HEK293 (cell line): ENCODE measurements at regions not wholly inside any gene's neighbourhood (a gene's known extent, or its start where the extent isn't known, plus 50 kb on each side); places are given as distances from the start of the nearest gene placed in this dataset.

Experiments
- CTCF ChIA-PET: fragments of 350-600 bp; formaldehyde crosslinking; extraction: SDS; loops from one replicate; lab custom pipeline; 2021; ENCODE audit warnings: antibody characterized with exemption; lab: Yijun Ruan, JAX
- POLR2A ChIA-PET: fragments of 300-600 bp; formaldehyde crosslinking; extraction: SDS; loops from one replicate; lab custom pipeline; 2020; ENCODE audit warnings: antibody characterized with exemption, inconsistent platforms; lab: Yijun Ruan, JAX
- H3K27ac ChIP-seq: fragments of 200-500 bp; sonication (Bioruptor generic); 2 replicates; pipeline ENCODE4 v1.5.1; 2014; ENCODE audit warnings: low read depth, low read length, control low read depth, inconsistent platforms; ENCODE audit errors: extremely low read depth
- H3K36me3 ChIP-seq, 2 experiments: fragments of 200-500 bp in 1 of 2; sonication (Bioruptor generic) in 1 of 2; 1 replicate in 1 of 2; 2 replicates in 1 of 2; pipeline ENCODE4 v1.5.1; 2014 to 2017; ENCODE audit warnings: inconsistent platforms in 2 of 2, low read length in 2 of 2; ENCODE audit not compliant: control insufficient read depth in 2 of 2, insufficient read depth in 1 of 2
- H3K4me1 ChIP-seq: fragments of 200-500 bp; sonication (Bioruptor generic); 2 replicates; pipeline ENCODE4 v1.5.1; 2014; ENCODE audit warnings: mild to moderate bottlenecking, low read length, inconsistent platforms; ENCODE audit not compliant: control insufficient read depth, insufficient read depth
- H3K4me3 ChIP-seq: 2 replicates; pipeline ENCODE4 v1.5.1; 2011; ENCODE audit warnings: low read depth, mild to moderate bottlenecking, control low read depth, low read length, moderate library complexity
- H3K9me3 ChIP-seq: fragments of 200-500 bp; sonication (Bioruptor generic); 2 replicates; pipeline ENCODE4 v1.5.1; 2014; ENCODE audit warnings: low read depth, low read length, inconsistent platforms; ENCODE audit not compliant: control insufficient read depth, insufficient read depth
- GLIS2 ChIP-seq: fragments of 450-650 bp; formaldehyde crosslinking; IDR thresholded peaks from 2 replicates; pipeline ENCODE4 v1.5.1; 2016; ENCODE audit warnings: missing biosample characterization, missing genetic modification characterization
- HIC1 ChIP-seq: fragments of 450-650 bp; formaldehyde crosslinking; IDR thresholded peaks from 2 replicates; pipeline ENCODE4 v1.5.1; 2016; ENCODE audit warnings: missing biosample characterization, missing genetic modification characterization
- HOXA7 ChIP-seq: sonication (generic); formaldehyde crosslinking; IDR thresholded peaks from 2 replicates; pipeline ENCODE4 v1.8.1; 2022; ENCODE audit warnings: missing genetic modification reagents, borderline replicate concordance
- KLF1 ChIP-seq: fragments of 450-650 bp; formaldehyde crosslinking; IDR thresholded peaks from 2 replicates; pipeline ENCODE4 v1.5.1; 2016; ENCODE audit warnings: missing biosample characterization, missing genetic modification characterization
- MZF1 ChIP-seq: fragments of 450-650 bp; formaldehyde crosslinking; IDR thresholded peaks from 2 replicates; pipeline ENCODE4 v1.5.1; 2017; ENCODE audit warnings: missing biosample characterization, missing genetic modification characterization, borderline replicate concordance
- SCRT1 ChIP-seq: fragments of 450-650 bp; formaldehyde crosslinking; IDR thresholded peaks from 2 replicates; pipeline ENCODE4 v1.5.1; 2016; ENCODE audit warnings: missing biosample characterization, missing genetic modification characterization, borderline replicate concordance
- ZBTB8A ChIP-seq: fragments of 450-650 bp; formaldehyde crosslinking; IDR thresholded peaks from 2 replicates; pipeline ENCODE4 v1.5.1; 2016; ENCODE audit warnings: missing biosample characterization, missing genetic modification characterization
- ZIC2 ChIP-seq: fragments of 450-650 bp; formaldehyde crosslinking; IDR thresholded peaks from 2 replicates; pipeline ENCODE4 v1.5.1; 2016; ENCODE audit warnings: missing biosample characterization, missing genetic modification characterization
- ZNF132 ChIP-seq: fragments of 450-650 bp; formaldehyde crosslinking; IDR thresholded peaks from 2 replicates; pipeline ENCODE4 v1.5.1; 2017; ENCODE audit warnings: missing biosample characterization, missing genetic modification characterization, borderline replicate concordance
- ZNF16 ChIP-seq: fragments of 450-650 bp; formaldehyde crosslinking; IDR thresholded peaks from 2 replicates; pipeline ENCODE4 v1.5.1; 2016; ENCODE audit warnings: low read depth, missing biosample characterization, missing genetic modification characterization
- ZNF223 ChIP-seq: fragments of 450-650 bp; formaldehyde crosslinking; IDR thresholded peaks from 2 replicates; pipeline ENCODE4 v1.5.1; 2016; ENCODE audit warnings: missing biosample characterization, missing genetic modification characterization
- ZNF341 ChIP-seq: fragments of 450-650 bp; formaldehyde crosslinking; IDR thresholded peaks from 2 replicates; pipeline ENCODE4; 2016; ENCODE audit warnings: low read depth, missing biosample characterization, missing genetic modification characterization
- ZNF350 ChIP-seq: fragments of 450-650 bp; formaldehyde crosslinking; IDR thresholded peaks from 2 replicates; pipeline ENCODE4 v1.5.0; 2017; ENCODE audit warnings: missing biosample characterization, mild to moderate bottlenecking, missing genetic modification characterization
- ZNF362 ChIP-seq: fragments of 450-650 bp; formaldehyde crosslinking; IDR thresholded peaks from 2 replicates; pipeline ENCODE4 v1.5.1; 2016; ENCODE audit warnings: missing biosample characterization, missing genetic modification characterization
- ZNF513 ChIP-seq: fragments of 450-650 bp; IDR thresholded peaks from 2 replicates; pipeline ENCODE4 v1.5.1; 2018; ENCODE audit warnings: missing biosample characterization, missing genetic modification characterization
- ZNF677 ChIP-seq: fragments of 450-650 bp; IDR thresholded peaks from 2 replicates; pipeline ENCODE4 v1.5.0; 2018; ENCODE audit warnings: missing biosample characterization, mild to moderate bottlenecking, missing genetic modification characterization, moderate library complexity
- ZNF707 ChIP-seq: fragments of 450-650 bp; formaldehyde crosslinking; IDR thresholded peaks from 2 replicates; pipeline ENCODE4 v1.5.1; 2016; ENCODE audit warnings: missing biosample characterization, missing genetic modification characterization
- ZNF776 ChIP-seq: fragments of 450-650 bp; formaldehyde crosslinking; IDR thresholded peaks from 2 replicates; pipeline ENCODE4 v1.5.0; 2017; ENCODE audit warnings: missing biosample characterization, missing genetic modification characterization, borderline replicate concordance

GRCh38 chr11:69930081-69931059 lies 111.2 kb upstream of the FGF3 start:
- TF ChIP-seq ZNF362 (tag by site-specific recombination), result no peak
- no peak for TF ChIP-seq ZIC2
- TF ChIP-seq ZNF350, result no peak
- TF ChIP-seq ZBTB8A (tag by site-specific recombination), result no peak
- TF ChIP-seq MZF1 (tag by site-specific recombination), result no peak
- TF ChIP-seq ZNF132 (tag by site-specific recombination), result no peak
- TF ChIP-seq HIC1 (tag by site-specific recombination), result no peak
- TF ChIP-seq ZNF513 (tag by site-specific recombination), result no peak
- no peak for TF ChIP-seq GLIS2
- TF ChIP-seq SCRT1, result no peak
- no peak for TF ChIP-seq ZNF341
- no peak for TF ChIP-seq ZNF16 (tag by site-specific recombination)
- no peak for TF ChIP-seq HOXA7 (CRISPR knock-in tag)
- TF ChIP-seq ZNF776 (tag by site-specific recombination), result no peak
- TF ChIP-seq ZNF223 (tag by site-specific recombination), result no peak
- TF ChIP-seq ZNF677 (tag by site-specific recombination), result no peak
- no peaks in the 10 kb centered on the region for H3K36me3 ChIP-seq
- no peak overlapping the region for H3K4me3 ChIP-seq
- no peaks in the 10 kb centered on the region; the same call in 1 of the 2 replicates for H3K4me1 ChIP-seq
- CTCF ChIA-PET, result interaction anchor here (0.7 kb wide), 1 partner anchor 12 kb away, joined by 3 read pairs; no protein-coding TSS in a partner anchor
- no peak overlapping the region for H3K27ac ChIP-seq
- POLR2A ChIA-PET, result no interaction called here
- no peaks in the 10 kb centered on the region for H3K9me3 ChIP-seq

- POLR2A ChIA-PET, result no interaction called here
Measured at GRCh38 chr11:69931060-69931910, 112.1 kb upstream of the FGF3 start.

More at GRCh38 chr11:69931060-69931910, 112.1 kb upstream of the FGF3 start:
- H3K27ac ChIP-seq, result no peak overlapping the region
- H3K36me3 ChIP-seq, result no peaks in the 10 kb centered on the region
- no peaks in the 10 kb centered on the region for H3K9me3 ChIP-seq
- no peaks in the 10 kb centered on the region; the same call in 1 of the 2 replicates for H3K4me1 ChIP-seq
- TF ChIP-seq ZBTB8A (tag by site-specific recombination), result no peak
- TF ChIP-seq KLF1 (tag by site-specific recombination), result peak; percentile 40
- no peak for TF ChIP-seq ZNF707 (tag by site-specific recombination)
- CTCF ChIA-PET, result interaction anchor here (1.2 kb wide), 1 partner anchor 12 kb away, joined by 4 read pairs; no protein-coding TSS in a partner anchor
- no peak overlapping the region for H3K4me3 ChIP-seq
